Gastrocnemius medialis (tissue), 4 donors: ENCODE measurements at regions not wholly inside any gene's neighbourhood (a gene's known extent, or its start where the extent isn't known, plus 50 kb on each side); places are given as distances from the start of the nearest gene placed in this dataset.

Experiments
- POLR2A ChIP-seq, 2 donors: fragments of 450-650 bp; IDR thresholded peaks; one replicate each; pipeline ENCODE4 v1.6.1; 2017; ENCODE audit warnings: antibody characterized with exemption in 2 of 2, mild to moderate bottlenecking in 2 of 2, moderate library complexity in 2 of 2
- TF ChIP-seq, protein P1 (sequence below), 5 experiments: fragments of 450-650 bp in 3 of 5; fragments of 200-600 bp in 2 of 5; sonication (generic) in 2 of 5; IDR thresholded peaks in 4 of 5; conservative IDR thresholded peaks in 1 of 5; 1 replicate in 4 of 5; 2 replicates in 1 of 5; pipeline ENCODE4 v1.5.1; 2016 to 2019; ENCODE audit warnings: antibody characterized with exemption in 5 of 5, mild to moderate bottlenecking in 3 of 5, moderate library complexity in 3 of 5

DNA sequence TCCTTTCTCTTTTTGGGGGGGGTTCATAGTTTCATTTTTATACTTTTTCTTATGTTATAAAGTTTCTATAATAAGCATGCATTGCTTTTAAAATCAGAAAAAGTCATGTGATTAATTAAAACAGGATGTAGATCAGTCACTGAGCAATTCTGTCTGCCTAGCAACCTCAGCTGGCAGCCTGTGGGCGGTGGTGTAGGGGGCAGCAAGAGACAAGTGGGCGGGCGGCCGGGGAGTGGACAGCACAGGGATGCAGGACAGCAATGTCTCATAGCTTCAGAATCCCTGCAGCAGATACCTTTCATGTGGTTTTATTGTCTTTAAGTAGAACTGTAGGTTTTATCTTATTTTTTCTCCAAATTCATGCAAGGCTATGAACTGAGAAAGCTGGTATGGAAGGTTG is 101.9 kb upstream of the S1PR3 start:
- TF ChIP-seq, protein P1, sequence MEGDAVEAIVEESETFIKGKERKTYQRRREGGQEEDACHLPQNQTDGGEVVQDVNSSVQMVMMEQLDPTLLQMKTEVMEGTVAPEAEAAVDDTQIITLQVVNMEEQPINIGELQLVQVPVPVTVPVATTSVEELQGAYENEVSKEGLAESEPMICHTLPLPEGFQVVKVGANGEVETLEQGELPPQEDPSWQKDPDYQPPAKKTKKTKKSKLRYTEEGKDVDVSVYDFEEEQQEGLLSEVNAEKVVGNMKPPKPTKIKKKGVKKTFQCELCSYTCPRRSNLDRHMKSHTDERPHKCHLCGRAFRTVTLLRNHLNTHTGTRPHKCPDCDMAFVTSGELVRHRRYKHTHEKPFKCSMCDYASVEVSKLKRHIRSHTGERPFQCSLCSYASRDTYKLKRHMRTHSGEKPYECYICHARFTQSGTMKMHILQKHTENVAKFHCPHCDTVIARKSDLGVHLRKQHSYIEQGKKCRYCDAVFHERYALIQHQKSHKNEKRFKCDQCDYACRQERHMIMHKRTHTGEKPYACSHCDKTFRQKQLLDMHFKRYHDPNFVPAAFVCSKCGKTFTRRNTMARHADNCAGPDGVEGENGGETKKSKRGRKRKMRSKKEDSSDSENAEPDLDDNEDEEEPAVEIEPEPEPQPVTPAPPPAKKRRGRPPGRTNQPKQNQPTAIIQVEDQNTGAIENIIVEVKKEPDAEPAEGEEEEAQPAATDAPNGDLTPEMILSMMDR (IDR thresholded peaks at IDR 0.05 in 4 of 5, conservative IDR thresholded peaks at IDR 0.05 in 1 of 5), result no peak
- no peak for TF ChIP-seq POLR2A (IDR thresholded peaks at IDR 0.05)
